HG03175 (cell line): ENCODE measurements at regions not wholly inside any gene's neighbourhood (a gene's known extent, or its start where the extent isn't known, plus 50 kb on each side); places are given as distances from the start of the nearest gene placed in this dataset.
"Not testable (repeated sequence)": the region's sequence is repeated elsewhere in the genome, so short reads cannot be mapped to it uniquely, and the experiment has no call there.

Experiments used
- ATAC-seq: cut with Tn5 transposase; IDR thresholded peaks from one replicate; pipeline ENCODE4 v1.9.1; 2021; ENCODE audit warnings: mild to moderate bottlenecking, moderate library complexity; ENCODE audit not compliant: unreplicated experiment

GRCh38 chr18:30839056-30839561, 203.4 kb downstream of the DSC3 start:
- not testable (repeated sequence) for ATAC-seq

- ATAC-seq: no peak
Observed at GRCh38 chr18:30828700-30829099, 213.8 kb downstream of the DSC3 start.

DNA sequence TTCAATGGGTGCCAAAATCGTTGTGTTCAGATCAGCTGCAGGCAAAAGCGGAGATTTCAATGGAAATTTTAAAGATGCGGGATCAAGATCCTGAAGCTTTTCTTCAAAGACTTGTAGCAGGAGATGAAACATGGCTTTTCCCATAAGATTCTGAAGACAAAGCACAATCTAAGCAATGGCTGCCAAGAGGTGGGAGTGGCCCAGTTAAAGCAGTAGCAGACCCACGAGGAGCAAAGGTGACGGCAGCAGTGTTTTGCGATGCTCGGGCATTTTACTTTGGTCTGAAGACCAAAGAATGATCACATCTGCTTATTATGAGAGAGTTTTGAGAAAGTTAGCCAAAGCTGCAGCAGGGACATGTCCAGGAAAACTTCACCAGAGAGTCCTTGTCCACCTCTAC, 222.9 kb downstream of the DSC3 start:
- ATAC-seq: no peak

DNA sequence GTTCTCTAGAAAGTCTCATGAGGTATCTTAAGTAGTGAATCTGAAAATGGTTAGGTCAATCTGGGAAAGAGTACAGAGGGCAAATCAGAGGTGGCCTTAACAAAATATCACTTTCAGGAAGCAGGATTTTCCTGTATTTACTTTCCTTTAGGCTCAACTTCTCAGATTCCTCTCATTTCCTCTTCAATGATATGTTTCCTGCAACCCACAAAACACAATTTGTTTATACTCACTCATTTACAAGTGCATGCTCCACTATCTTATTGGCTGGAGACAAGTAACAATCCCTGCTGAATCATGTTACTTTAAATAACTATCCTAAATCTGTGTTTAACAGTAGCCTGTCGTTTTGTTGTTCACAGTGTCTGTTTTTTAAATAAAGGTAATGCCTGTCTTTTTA, 228.1 kb downstream of the DSC3 start:
- ATAC-seq: no peak

DNA sequence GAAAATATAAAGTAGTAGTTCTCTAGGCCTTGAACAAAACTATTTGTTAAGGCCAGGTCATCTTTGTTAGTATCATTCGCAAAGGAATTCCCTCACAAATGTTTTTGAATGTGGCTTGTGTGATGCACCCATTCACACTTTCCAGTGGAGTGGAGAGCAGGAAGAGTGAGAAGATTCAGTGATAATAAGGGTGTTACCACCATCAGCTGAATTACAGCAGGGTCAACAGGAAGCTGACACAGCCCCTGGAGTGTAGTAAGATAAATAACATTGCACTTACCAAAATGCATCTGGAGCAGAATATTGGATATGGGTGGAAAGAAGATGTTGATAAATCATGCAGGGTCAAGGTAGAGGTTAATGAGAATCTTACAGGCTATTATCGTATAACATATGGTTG, 231.0 kb downstream of the DSC3 start:
- no peak for ATAC-seq

DNA sequence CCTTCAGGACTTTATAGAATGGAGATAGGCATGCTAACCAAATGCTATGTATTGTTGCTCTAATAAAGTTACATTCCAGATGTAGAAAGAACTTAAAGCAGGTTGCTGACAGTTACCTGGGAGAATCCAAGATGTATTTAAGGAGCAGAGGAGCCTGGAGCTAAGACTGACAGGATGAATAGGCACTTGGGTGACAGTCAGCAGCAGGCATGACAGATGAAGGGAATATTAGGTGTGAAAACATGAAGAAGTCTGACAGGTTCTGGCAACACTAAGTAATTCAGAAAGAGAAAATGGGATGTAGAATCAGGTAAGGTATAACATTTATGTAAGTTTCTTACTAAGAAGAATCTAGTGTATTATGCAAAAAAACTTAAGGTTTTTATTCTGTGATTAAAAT, 232.0 kb downstream of the DSC3 start:
- ATAC-seq: no peak

DNA sequence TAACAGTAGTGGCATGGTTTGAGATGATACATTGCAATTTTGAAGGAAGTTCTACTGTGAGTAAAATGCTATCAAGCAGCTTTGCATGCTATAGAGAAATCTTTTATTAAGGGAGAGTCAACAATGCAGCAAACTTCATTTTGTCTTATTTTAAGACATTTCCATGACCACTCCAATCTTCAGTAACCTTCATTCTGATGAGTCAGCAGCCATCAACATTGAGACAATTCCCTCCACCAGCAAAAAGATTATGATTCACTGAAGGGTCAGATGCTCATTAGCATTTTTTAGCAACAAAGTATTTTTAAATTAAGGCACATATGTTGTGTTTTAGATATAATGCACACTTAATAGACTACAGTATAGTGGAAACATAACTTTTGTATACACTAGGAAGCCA, 235.7 kb downstream of the DSC3 start:
- ATAC-seq: no peak

- ATAC-seq: no peak
Observed at GRCh38 chr18:30800800-30801199, 241.7 kb downstream of the DSC3 start.

GRCh38 chr18:30792051-30792450, 250.5 kb downstream of the DSC3 start:
- no peak for ATAC-seq

DNA sequence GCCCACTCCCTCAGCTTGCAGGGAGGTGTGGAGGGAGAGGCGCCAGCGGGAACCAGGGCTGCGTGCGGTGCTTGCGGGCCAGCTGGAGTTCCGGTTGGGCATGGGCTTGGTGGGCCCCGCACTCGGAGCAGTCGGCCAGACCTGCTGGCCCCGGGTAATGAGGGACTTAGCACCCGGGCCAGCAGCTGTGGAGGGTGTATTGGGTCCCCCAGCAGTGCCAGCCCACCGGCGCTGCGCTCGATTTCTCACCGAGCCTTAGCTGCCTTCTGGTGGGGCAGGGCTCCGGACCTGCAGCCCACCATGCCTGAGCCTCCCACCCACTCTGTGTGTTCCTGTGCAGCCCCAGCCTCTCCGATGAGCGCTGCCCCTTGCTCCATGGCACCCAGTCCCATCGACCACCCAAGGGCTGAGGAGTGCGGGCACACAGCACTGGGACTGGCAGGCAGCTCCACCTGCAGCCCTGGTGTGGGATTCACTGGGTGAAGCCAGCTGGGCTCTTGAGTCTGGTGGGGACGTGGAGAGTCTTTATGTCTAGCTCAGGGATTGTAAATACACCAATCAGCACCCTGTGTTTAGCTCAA, 254.0 kb downstream of the DSC3 start:
- not testable (repeated sequence) for ATAC-seq

DNA sequence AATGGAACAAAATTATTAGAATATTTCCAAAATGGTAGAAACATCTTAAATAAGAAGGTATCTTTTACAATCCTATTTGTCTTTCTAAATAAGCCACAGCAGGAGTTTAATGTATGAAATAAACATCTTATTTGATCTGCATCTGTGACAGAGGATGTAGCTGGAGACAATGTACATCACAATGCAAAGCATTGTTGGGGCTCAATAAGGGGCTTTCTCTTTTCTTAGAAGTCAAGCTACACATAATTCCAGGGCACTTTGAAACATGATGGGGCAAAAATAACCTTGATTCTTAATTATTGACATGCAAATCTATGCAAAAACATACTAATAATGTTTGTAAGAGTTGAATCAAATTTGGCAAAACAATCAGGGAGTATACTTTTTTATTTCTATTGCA, 255.1 kb downstream of the DSC3 start:
- no peak for ATAC-seq

GRCh38 chr18:30781601-30782000, 260.9 kb downstream of the DSC3 start:
- ATAC-seq: no peak

GRCh38 chr18:30775629-30776028, 266.9 kb downstream of the DSC3 start:
- no peak for ATAC-seq

DNA sequence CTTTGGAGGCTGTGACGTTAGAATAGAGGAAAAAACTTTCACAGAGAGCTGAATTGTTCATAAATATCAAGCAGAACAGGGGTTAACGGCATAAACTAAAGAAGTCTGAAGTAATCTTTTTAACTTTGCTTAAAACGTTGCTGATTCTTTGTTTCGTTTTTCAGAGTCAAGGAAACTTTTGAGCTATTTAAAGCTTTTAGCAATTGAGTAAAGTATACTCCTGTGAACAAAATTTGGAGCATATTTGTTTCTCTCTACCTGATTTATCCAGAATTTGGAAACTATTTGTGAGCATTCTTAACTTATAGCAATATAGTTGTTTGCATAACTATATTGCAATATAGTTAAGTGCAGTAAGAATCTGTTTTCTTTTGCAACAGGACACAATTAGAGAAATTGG, 270.4 kb downstream of the DSC3 start:
- ATAC-seq: not testable (repeated sequence)

- no peak for ATAC-seq
Observed at GRCh38 chr18:30766053-30766452, 276.5 kb downstream of the DSC3 start.

DNA sequence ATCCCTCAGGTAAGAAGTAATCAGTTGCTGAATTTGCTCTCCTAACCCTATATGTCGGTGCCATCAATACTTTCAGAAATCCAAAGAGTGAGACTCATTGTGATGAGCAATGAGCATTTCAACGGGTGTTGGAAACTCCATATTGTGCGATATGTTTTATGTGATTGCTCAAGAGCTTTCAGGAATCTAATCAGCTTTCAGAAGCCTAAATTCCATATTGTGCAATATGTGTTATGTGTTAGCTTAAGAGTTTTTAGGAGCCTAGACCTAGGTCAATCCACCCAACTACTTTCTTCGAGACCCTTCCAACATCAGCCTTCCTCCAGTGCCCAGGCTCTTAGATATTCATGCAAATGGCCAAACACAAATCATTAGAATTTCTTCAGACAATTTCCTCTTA, 277.3 kb downstream of the DSC3 start:
- ATAC-seq: no peak

GRCh38 chr18:30763902-30764350, 278.6 kb downstream of the DSC3 start:
- no peak for ATAC-seq

- ATAC-seq: no peak
Observed at GRCh38 chr18:30754846-30755245, 287.7 kb downstream of the DSC3 start.

DNA sequence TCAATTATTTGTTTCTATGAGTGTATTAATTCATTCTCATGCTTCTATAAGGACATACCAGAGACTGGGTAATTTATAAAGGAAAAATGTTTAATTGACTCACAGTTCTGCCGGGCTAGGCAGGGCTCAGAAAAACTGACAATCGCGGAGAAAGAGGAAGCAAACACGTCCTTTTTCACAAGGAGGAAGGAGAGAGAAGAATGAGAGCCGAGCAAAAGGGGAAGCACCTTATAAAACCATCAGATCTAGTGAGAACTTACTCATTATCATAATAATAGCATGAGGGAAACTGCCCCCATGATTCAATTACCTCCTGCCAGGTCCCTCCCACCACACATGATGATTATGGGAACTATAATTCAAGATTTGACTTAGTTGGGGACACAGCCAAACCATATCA, 294.0 kb downstream of the DSC3 start:
- no peak for ATAC-seq

DNA sequence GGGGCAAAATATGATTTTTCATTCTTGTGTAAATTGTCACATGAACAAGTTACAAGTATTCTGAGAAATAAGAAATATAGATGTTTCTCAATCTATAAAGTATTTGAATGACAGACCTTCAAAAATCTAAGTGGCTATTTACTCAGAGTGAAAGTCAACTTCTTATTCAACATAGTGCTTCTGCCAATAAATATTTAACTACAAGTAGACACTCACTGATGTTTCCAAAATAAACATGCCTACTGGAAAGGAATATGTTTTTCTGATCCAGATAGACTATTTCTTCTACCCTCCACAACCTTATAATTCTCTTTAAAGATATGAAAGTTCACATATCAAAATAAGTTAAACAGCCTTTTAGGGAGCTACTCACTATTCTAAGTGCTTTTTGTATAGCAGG, 296.3 kb downstream of the DSC3 start:
- ATAC-seq: no peak

DNA sequence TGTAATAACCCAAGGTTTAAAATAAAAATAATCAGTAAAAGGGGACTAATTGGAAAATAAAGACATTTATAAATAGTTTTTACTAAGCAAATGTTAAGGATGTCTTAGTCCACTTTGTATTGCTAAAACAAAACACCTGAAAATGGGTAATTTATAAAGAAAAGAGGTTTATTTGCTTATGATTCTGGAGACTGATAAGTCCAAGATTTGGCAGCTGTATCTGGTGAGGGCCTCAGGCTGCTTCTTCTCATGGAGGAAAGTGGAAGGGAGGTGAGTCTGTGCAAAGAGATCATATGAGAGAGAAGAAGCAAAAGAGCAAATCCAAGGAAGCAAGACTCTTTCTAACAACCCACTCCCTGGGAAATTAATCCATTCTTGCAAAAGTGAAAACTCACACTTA, 299.5 kb downstream of the DSC3 start:
- no peak for ATAC-seq

DNA sequence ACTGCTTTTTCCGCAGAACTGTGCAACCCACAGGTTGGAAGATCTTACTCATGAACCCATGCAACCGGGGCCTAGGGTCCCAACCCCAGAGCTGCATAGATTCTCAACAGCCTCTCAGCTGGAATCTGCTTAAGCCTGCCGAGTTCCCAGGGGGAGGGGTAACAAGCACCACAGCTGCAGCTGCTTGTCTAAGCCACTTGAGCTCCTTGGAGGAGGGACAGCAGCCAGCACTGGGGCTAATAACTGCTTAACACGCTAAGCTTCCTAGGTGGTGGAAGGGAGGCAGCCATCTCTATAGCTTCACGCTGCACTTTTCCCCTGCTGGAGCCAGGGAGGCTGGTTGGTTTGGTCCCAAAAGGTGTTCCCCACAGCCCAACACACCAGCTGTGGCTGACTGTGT, 311.6 kb downstream of the DSC3 start:
- ATAC-seq: no peak

DNA sequence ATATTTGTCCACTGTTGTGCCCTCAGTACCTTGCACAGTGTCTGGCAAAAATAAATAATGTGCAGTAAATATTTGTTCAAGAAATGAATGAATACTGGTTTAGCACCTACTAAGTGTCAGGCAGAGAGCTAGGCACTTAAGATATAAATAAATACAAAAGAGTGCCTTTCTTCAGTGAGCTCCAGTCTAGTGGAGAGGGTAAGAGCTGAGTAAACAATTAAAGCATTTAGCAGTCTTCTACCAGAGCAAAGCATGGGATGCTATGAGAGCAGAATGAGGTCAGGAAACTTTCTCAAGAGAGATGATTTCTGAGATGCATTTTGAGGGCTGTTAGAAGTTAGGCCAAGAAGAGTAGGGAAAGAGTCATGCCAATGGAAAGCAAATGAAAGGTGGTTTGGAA, 314.7 kb downstream of the DSC3 start:
- no peak for ATAC-seq
